C1 segment of cervical spinal cord (tissue), 14 donors: ENCODE measurements at regions not wholly inside any gene's neighbourhood (a gene's known extent, or its start where the extent isn't known, plus 50 kb on each side); places are given as distances from the start of the nearest gene placed in this dataset.

Experiments
- DNase-seq, 14 donors: peaks; one replicate each; lab custom pipeline; 2025; lab: John Stamatoyannopoulos, UW

- DNase-seq: no peak
These were observed 214.0 kb upstream of the DMRT1 start for GRCh38 chr9:627336-627970.

- DNase-seq: no peak
These were observed 212.4 kb upstream of the DMRT1 start for GRCh38 chr9:629146-629545.

GRCh38 chr9:630817-631216, 210.7 kb upstream of the DMRT1 start:
- DNase-seq: no peak

- DNase-seq: no peak
These were observed 209.9 kb upstream of the DMRT1 start for GRCh38 chr9:631596-631995.

GRCh38 chr9:633461-633860, 208.0 kb upstream of the DMRT1 start:
- no peak for DNase-seq

GRCh38 chr9:636931-637591, 204.4 kb upstream of the DMRT1 start:
- no peak for DNase-seq

- DNase-seq: no peak
These were observed 203.3 kb upstream of the DMRT1 start for GRCh38 chr9:638152-638551.

GRCh38 chr9:642014-642413, 199.5 kb upstream of the DMRT1 start:
- no peak for DNase-seq

- DNase-seq: no peak
These were observed 197.5 kb upstream of the DMRT1 start for GRCh38 chr9:643966-644365.

- no peak for DNase-seq
These were observed 194.0 kb upstream of the DMRT1 start for GRCh38 chr9:647522-647921.

GRCh38 chr9:649128-650074, 192.1 kb upstream of the DMRT1 start:
- no peak for DNase-seq

- no peak for DNase-seq
These were observed 191.1 kb upstream of the DMRT1 start for GRCh38 chr9:650362-650761.

- no peak for DNase-seq
These were observed 190.1 kb upstream of the DMRT1 start for GRCh38 chr9:651371-651770.

GRCh38 chr9:652914-653313, 188.6 kb upstream of the DMRT1 start:
- no peak for DNase-seq

GRCh38 chr9:653421-653820, 188.1 kb upstream of the DMRT1 start:
- no peak for DNase-seq

GRCh38 chr9:653856-654387, 187.6 kb upstream of the DMRT1 start:
- peak in 1 of 14 donors; percentile 19 for DNase-seq

GRCh38 chr9:655875-656274, 185.6 kb upstream of the DMRT1 start:
- peak in 3 of 14 donors; percentile 20 to 25 (median 23) for DNase-seq

GRCh38 chr9:656926-657568, 184.4 kb upstream of the DMRT1 start:
- DNase-seq: no peak

- no peak for DNase-seq
These were observed 182.2 kb upstream of the DMRT1 start for GRCh38 chr9:659286-659685.

GRCh38 chr9:660227-660626, 181.3 kb upstream of the DMRT1 start:
- no peak for DNase-seq

GRCh38 chr9:663541-663940, 178.0 kb upstream of the DMRT1 start:
- no peak for DNase-seq

- DNase-seq: no peak
These were observed 176.2 kb upstream of the DMRT1 start for GRCh38 chr9:665296-665695.
